ENCODE measurements at regions not wholly inside any gene's neighbourhood (a gene's known extent, or its start where the extent isn't known, plus 50 kb on each side); places are given as distances from the start of the nearest gene placed in this dataset.

- no peak overlapping the region for H3K9ac ChIP-seq (ENCODE audit: low read length)
- no peaks in the 10 kb centered on the region for H3K4me1 ChIP-seq (ENCODE audit: insufficient read depth, low read length)
- peaks cover 0 to 7% of the 10 kb centered on the region in 2 donors for H3K27me3 ChIP-seq (ENCODE audit: control insufficient read depth in 1 of 2, insufficient read depth in 2 of 2, low read length in 2 of 2)
- no peaks in the 10 kb centered on the region for H3K36me3 ChIP-seq (ENCODE audit: insufficient read depth, low read length)
- no peak overlapping the region for H3K4me3 ChIP-seq (ENCODE audit: low read depth in 1 of 2, low read length in 2 of 2)
- no peak overlapping the region for H3K27ac ChIP-seq (ENCODE audit: low read depth, low read length)
- no peaks in the 10 kb centered on the region for H3K9me3 ChIP-seq (ENCODE audit: low read length)
Measured at GRCh38 chr22:48045369-48045768, 1282.9 kb downstream of the TBC1D22A start.

DNA sequence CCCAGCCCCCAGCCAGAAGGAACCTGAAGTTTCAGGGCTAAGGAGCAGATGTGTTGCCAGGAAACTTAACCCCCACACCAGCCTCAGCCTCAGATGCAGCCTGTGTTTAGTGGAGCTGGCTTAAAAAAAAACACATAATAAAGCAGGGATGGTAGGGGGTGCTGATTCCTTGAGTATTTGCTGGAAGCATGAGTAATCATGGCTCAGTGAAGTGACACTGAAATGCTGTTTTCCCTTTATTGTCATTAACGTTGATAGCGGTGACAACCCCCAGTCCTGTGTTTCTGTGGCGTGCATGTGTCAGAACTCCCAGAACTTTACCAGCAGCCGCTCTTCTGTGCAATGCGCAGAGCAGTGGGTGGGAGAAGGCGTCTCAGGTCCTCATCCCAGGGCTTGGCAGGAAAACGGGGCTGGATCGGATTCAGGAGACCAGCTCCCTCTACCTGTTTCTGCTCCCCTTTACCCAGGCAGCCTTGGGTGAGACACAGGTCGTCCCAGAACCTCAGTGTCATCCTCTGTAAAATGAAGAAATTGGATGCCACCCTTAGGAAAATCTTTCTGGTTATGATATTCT, 1282.1 kb downstream of the TBC1D22A start:
- Histone ChIP-seq H3K4me1 (ENCODE audit: insufficient read depth, low read length) (no peaks in the 10 kb centered on the region), H3K27ac (ENCODE audit: low read depth, low read length) (no peak overlapping the region), H3K4me3 (ENCODE audit: low read depth in 1 of 2, low read length in 2 of 2) (no peak overlapping the region), H3K36me3 (ENCODE audit: insufficient read depth, low read length) (no peaks in the 10 kb centered on the region), H3K9ac (ENCODE audit: low read length) (no peak overlapping the region), H3K9me3 (ENCODE audit: low read length) (no peaks in the 10 kb centered on the region), H3K27me3 (ENCODE audit: control insufficient read depth in 1 of 2, insufficient read depth in 2 of 2, low read length in 2 of 2) (peaks cover 0 to 7% of the 10 kb centered on the region in 2 donors)

GRCh38 chr22:48043581-48043980, 1281.1 kb downstream of the TBC1D22A start:
- Histone ChIP-seq H3K4me3 (ENCODE audit: low read depth in 1 of 2, low read length in 2 of 2) (no peak overlapping the region), H3K36me3 (ENCODE audit: insufficient read depth, low read length) (no peaks in the 10 kb centered on the region), H3K9me3 (ENCODE audit: low read length) (no peaks in the 10 kb centered on the region), H3K9ac (ENCODE audit: low read length) (no peak overlapping the region), H3K4me1 (ENCODE audit: insufficient read depth, low read length) (no peaks in the 10 kb centered on the region), H3K27ac (ENCODE audit: low read depth, low read length) (no peak overlapping the region), H3K27me3 (ENCODE audit: control insufficient read depth in 1 of 2, insufficient read depth in 2 of 2, low read length in 2 of 2) (peaks cover 0 to 7% of the 10 kb centered on the region in 2 donors)

DNA sequence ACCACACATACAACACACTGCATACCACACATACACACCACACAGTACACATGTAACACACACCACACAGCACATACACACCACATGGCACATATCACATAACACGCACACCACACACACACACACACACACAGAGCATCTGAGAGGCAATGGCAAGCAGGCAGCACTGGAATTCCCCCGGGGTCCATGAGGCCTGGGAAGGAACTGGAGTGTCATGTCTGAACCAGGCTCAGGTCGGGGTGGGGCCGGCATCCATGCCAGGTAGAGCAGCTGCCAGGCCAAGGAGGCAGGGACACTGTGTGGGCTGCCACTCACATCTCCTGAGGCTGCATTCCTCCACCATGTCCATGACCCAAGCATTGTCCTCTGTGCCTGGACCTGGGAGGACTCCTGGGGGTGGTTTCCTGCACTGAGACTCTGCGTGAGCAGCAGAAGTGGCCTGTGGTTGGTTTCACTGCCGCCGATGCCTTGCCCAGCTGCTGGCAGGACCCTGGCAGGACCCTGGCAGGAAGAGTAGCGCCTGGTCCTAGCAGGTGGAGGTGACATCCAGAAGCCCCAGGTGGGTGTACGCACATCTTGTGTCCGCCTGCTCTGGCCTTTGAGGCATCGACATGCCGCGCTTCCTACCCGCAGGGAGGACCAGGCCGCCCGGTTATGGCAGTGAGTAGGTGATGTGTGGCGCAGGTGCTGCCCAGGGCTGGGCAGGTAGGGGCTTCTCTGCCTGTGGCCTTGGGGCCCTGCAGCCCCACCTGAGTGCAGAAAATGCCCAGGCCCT, 1280.4 kb downstream of the TBC1D22A start:
- H3K27me3 ChIP-seq (ENCODE audit: control insufficient read depth in 1 of 2, insufficient read depth in 2 of 2, low read length in 2 of 2) = peaks cover 0 to 7% of the 10 kb centered on the region in 2 donors
- no peak overlapping the region for H3K27ac ChIP-seq (ENCODE audit: low read depth, low read length)

GRCh38 chr22:48039326-48039725, 1276.9 kb downstream of the TBC1D22A start:
- H3K27me3 ChIP-seq (ENCODE audit: control insufficient read depth in 1 of 2, insufficient read depth in 2 of 2, low read length in 2 of 2) = peaks cover 0 to 7% of the 10 kb centered on the region in 2 donors
- no peak overlapping the region for H3K4me3 ChIP-seq (ENCODE audit: low read depth in 1 of 2, low read length in 2 of 2)
- no peaks in the 10 kb centered on the region for H3K9me3 ChIP-seq (ENCODE audit: low read length)
- H3K36me3 ChIP-seq (ENCODE audit: insufficient read depth, low read length) = no peaks in the 10 kb centered on the region
- H3K4me1 ChIP-seq (ENCODE audit: insufficient read depth, low read length) = no peaks in the 10 kb centered on the region
- no peak overlapping the region for H3K9ac ChIP-seq (ENCODE audit: low read length)
- H3K27ac ChIP-seq (ENCODE audit: low read depth, low read length) = no peak overlapping the region

More for the DNA sequence above, 1280.4 kb downstream of the TBC1D22A start:
- Histone ChIP-seq H3K9ac (ENCODE audit: low read length) (no peak overlapping the region), H3K9me3 (ENCODE audit: low read length) (no peaks in the 10 kb centered on the region), H3K36me3 (ENCODE audit: insufficient read depth, low read length) (no peaks in the 10 kb centered on the region), H3K4me1 (ENCODE audit: insufficient read depth, low read length) (no peaks in the 10 kb centered on the region), H3K4me3 (ENCODE audit: low read depth in 1 of 2, low read length in 2 of 2) (no peak overlapping the region)

DNA sequence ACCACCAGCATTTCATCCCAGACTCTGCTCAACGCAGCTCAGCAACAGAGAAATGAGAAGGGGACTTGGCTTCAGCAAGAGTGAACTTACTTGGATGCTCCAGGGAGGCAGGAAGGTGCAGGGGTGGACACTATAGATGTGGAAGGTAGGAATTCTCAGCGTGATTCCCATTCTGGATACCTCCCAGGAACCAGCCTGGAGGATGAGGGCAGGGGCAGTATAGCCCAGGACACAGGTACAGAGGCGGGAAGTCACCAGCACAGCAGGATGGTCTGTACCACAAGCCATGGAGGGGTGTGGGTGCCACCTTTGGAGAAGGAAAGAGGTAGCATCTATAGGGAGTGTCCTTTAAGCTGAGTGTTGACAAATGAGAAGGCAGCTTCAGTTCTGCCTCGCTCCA, 1275.2 kb downstream of the TBC1D22A start:
- H3K4me1 ChIP-seq (ENCODE audit: insufficient read depth, low read length) = no peaks in the 10 kb centered on the region
- no peak overlapping the region for H3K27ac ChIP-seq (ENCODE audit: low read depth, low read length)
- H3K27me3 ChIP-seq (ENCODE audit: control insufficient read depth in 1 of 2, insufficient read depth in 2 of 2, low read length in 2 of 2) = no peaks in the 10 kb centered on the region
- H3K36me3 ChIP-seq (ENCODE audit: insufficient read depth, low read length) = no peaks in the 10 kb centered on the region
- no peaks in the 10 kb centered on the region for H3K9me3 ChIP-seq (ENCODE audit: low read length)
- H3K9ac ChIP-seq (ENCODE audit: low read length) = no peak overlapping the region
- no peak overlapping the region for H3K4me3 ChIP-seq (ENCODE audit: low read depth in 1 of 2, low read length in 2 of 2)

- Histone ChIP-seq H3K9me3 (ENCODE audit: low read length) (no peaks in the 10 kb centered on the region), H3K36me3 (ENCODE audit: insufficient read depth, low read length) (no peaks in the 10 kb centered on the region), H3K9ac (ENCODE audit: low read length) (no peak overlapping the region), H3K27ac (ENCODE audit: low read depth, low read length) (no peak overlapping the region), H3K27me3 (ENCODE audit: control insufficient read depth in 1 of 2, insufficient read depth in 2 of 2, low read length in 2 of 2) (no peaks in the 10 kb centered on the region), H3K4me3 (ENCODE audit: low read depth in 1 of 2, low read length in 2 of 2) (no peak overlapping the region), H3K4me1 (ENCODE audit: insufficient read depth, low read length) (no peaks in the 10 kb centered on the region)
Measured at GRCh38 chr22:48035897-48036296, 1273.4 kb downstream of the TBC1D22A start.

DNA sequence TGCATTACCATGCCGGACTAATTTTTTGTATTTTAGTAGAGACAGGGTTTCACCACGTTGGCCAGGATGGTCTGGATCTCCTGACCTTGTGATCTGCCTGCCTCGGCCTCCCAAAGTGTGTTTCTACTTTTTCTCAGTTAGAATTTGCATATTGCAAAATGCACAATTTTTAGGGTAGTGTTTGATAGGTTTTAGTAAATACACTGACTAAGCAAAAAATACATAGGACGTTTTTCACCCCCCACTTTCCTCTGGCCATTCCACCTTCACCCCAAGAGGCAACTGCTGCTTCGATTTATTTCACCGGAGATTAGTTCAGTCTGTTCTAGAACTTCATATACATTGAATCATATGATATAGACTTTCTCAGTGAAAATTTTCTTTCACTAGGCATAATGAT, 1269.1 kb downstream of the TBC1D22A start:
- H3K4me3 ChIP-seq (ENCODE audit: low read depth in 1 of 2, low read length in 2 of 2) = no peak overlapping the region
- no peaks in the 10 kb centered on the region for H3K4me1 ChIP-seq (ENCODE audit: insufficient read depth, low read length)
- H3K27ac ChIP-seq (ENCODE audit: low read depth, low read length) = no peak overlapping the region
- H3K9ac ChIP-seq (ENCODE audit: low read length) = no peak overlapping the region
- no peaks in the 10 kb centered on the region for H3K9me3 ChIP-seq (ENCODE audit: low read length)
- no peaks in the 10 kb centered on the region for H3K27me3 ChIP-seq (ENCODE audit: control insufficient read depth in 1 of 2, insufficient read depth in 2 of 2, low read length in 2 of 2)
- H3K36me3 ChIP-seq (ENCODE audit: insufficient read depth, low read length) = no peaks in the 10 kb centered on the region

GRCh38 chr22:48025096-48025495, 1262.6 kb downstream of the TBC1D22A start:
- Histone ChIP-seq H3K36me3 (ENCODE audit: insufficient read depth, low read length) (no peaks in the 10 kb centered on the region), H3K4me3 (ENCODE audit: low read depth in 1 of 2, low read length in 2 of 2) (no peak overlapping the region), H3K4me1 (ENCODE audit: insufficient read depth, low read length) (no peaks in the 10 kb centered on the region), H3K27ac (ENCODE audit: low read depth, low read length) (no peak overlapping the region), H3K9me3 (ENCODE audit: low read length) (peaks cover 6% of the 10 kb centered on the region), H3K9ac (ENCODE audit: low read length) (no peak overlapping the region), H3K27me3 (ENCODE audit: control insufficient read depth in 1 of 2, insufficient read depth in 2 of 2, low read length in 2 of 2) (no peaks in the 10 kb centered on the region)

- Histone ChIP-seq H3K9ac (ENCODE audit: low read length) (no peak overlapping the region), H3K4me3 (ENCODE audit: low read depth in 1 of 2, low read length in 2 of 2) (no peak overlapping the region), H3K27me3 (ENCODE audit: control insufficient read depth in 1 of 2, insufficient read depth in 2 of 2, low read length in 2 of 2) (no peaks in the 10 kb centered on the region), H3K27ac (ENCODE audit: low read depth, low read length) (no peak overlapping the region), H3K36me3 (ENCODE audit: insufficient read depth, low read length) (no peaks in the 10 kb centered on the region), H3K9me3 (ENCODE audit: low read length) (peaks cover 10% of the 10 kb centered on the region), H3K4me1 (ENCODE audit: insufficient read depth, low read length) (no peaks in the 10 kb centered on the region)
Measured at GRCh38 chr22:48021991-48022401, 1259.5 kb downstream of the TBC1D22A start.

DNA sequence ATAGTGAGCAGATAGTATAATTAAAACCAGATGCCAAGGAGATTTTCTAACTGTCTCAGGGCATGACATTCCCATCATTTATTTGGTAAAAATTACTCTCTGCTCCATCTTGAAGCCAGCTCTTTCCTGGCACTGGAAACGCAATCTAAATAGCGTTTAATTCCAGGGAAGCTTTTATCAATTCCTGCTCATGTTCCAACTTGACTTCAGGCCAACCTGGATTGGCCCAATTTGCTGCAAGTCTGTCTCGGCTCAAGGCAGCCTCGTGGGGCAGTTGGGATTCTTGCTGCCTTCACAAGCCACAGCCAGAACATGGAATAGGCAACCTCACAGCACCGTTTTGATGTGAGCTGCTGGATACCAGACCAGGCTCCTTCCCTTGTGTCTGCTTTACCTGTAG, 1255.9 kb downstream of the TBC1D22A start:
- H3K9me3 ChIP-seq (ENCODE audit: low read length) = peaks cover 10% of the 10 kb centered on the region
- H3K36me3 ChIP-seq (ENCODE audit: insufficient read depth, low read length) = no peaks in the 10 kb centered on the region
- no peaks in the 10 kb centered on the region for H3K27me3 ChIP-seq (ENCODE audit: control insufficient read depth in 1 of 2, insufficient read depth in 2 of 2, low read length in 2 of 2)
- H3K27ac ChIP-seq (ENCODE audit: low read depth, low read length) = no peak overlapping the region
- no peaks in the 10 kb centered on the region for H3K4me1 ChIP-seq (ENCODE audit: insufficient read depth, low read length)
- no peak overlapping the region for H3K4me3 ChIP-seq (ENCODE audit: low read depth in 1 of 2, low read length in 2 of 2)
- no peak overlapping the region for H3K9ac ChIP-seq (ENCODE audit: low read length)

GRCh38 chr22:48015701-48016100, 1253.3 kb downstream of the TBC1D22A start:
- H3K27ac ChIP-seq (ENCODE audit: low read depth, low read length) = no peak overlapping the region
- no peak overlapping the region for H3K9ac ChIP-seq (ENCODE audit: low read length)
- peaks cover 7% of the 10 kb centered on the region for H3K9me3 ChIP-seq (ENCODE audit: low read length)
- no peaks in the 10 kb centered on the region for H3K4me1 ChIP-seq (ENCODE audit: insufficient read depth, low read length)
- no peaks in the 10 kb centered on the region for H3K27me3 ChIP-seq (ENCODE audit: control insufficient read depth in 1 of 2, insufficient read depth in 2 of 2, low read length in 2 of 2)
- no peak overlapping the region for H3K4me3 ChIP-seq (ENCODE audit: low read depth in 1 of 2, low read length in 2 of 2)
- no peaks in the 10 kb centered on the region for H3K36me3 ChIP-seq (ENCODE audit: insufficient read depth, low read length)
